ENCODE measurements at regions not wholly inside any gene's neighbourhood (a gene's known extent, or its start where the extent isn't known, plus 50 kb on each side); places are given as distances from the start of the nearest gene placed in this dataset.
A peak's percentile ranks its signal among the peaks of the same experiment; 100 is the strongest.

DNA sequence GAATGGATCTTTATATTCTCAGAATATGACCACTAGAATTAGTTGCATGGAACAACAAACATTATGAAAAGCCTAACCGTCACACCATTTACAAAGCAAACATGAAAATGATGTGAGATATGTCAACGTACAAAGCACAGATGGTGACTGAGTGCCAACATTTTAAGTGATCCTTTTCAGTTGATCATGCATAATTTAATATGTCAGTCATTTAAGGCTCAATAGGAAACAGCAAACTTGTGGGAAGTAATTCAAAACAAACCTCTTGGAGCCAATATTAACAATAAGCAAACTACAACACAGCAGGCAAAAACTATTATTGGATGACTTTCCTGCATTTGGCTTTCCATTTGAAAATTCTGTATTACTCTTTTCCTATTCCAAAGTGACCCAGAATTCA is 277.6 kb downstream of the SLITRK6 start:
- DNase-seq (ENCODE audit: insufficient read length, low spot score) (no peak), FAIRE-seq (peak; percentile 16)
- TF ChIP-seq, protein P1, sequence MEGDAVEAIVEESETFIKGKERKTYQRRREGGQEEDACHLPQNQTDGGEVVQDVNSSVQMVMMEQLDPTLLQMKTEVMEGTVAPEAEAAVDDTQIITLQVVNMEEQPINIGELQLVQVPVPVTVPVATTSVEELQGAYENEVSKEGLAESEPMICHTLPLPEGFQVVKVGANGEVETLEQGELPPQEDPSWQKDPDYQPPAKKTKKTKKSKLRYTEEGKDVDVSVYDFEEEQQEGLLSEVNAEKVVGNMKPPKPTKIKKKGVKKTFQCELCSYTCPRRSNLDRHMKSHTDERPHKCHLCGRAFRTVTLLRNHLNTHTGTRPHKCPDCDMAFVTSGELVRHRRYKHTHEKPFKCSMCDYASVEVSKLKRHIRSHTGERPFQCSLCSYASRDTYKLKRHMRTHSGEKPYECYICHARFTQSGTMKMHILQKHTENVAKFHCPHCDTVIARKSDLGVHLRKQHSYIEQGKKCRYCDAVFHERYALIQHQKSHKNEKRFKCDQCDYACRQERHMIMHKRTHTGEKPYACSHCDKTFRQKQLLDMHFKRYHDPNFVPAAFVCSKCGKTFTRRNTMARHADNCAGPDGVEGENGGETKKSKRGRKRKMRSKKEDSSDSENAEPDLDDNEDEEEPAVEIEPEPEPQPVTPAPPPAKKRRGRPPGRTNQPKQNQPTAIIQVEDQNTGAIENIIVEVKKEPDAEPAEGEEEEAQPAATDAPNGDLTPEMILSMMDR (IDR thresholded peaks at IDR 0.05; ENCODE audit: insufficient read depth, missing control alignments) = no peak

DNA sequence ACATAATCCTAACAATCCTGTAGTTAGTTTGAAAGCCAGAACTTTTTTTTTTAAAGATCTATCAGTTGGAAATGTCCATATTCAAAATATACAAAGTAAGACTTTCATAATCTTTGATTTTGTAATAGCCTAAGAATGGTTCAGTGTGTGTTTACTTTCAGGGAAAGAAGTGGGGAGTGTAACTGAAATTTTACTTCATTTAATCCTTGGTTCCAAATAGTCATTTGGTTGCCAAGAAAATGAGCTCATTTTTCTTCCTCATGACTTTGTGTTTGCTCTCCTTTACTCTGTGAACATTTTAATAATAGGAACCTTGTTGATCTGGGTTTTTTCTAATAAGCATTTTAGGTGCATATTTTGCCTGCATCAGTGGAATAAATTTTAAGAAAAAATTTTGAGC is 278.8 kb downstream of the SLITRK6 start:
- TF ChIP-seq, protein P1 (IDR thresholded peaks at IDR 0.05; ENCODE audit: insufficient read depth, missing control alignments) = no peak
- no peak for FAIRE-seq

DNA sequence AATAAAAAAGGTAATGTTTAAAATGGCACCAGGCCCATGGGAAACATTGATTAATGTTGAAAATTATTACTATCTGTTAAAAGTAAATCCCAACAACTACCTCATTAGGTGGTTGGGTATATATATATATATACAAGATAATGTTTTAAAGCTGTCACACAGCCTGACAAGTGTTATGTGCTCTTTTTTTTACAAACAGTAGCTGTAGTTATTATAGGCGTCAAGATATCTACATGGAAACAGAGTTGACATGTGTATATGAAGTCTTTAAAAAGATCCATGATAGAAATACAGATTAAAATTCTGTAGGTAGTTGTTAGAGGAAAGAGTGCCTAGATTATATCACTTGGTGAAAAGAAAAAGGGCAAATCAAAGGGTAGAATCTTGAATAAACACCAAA is 279.9 kb downstream of the SLITRK6 start:
- DNase-seq (ENCODE audit: insufficient read length, low spot score) (no peak), FAIRE-seq (no peak)
- TF ChIP-seq, protein P1 (IDR thresholded peaks at IDR 0.05; ENCODE audit: insufficient read depth, missing control alignments) = no peak

More for the DNA sequence above, 278.8 kb downstream of the SLITRK6 start:
- no peak for DNase-seq (ENCODE audit: insufficient read length, low spot score)

DNA sequence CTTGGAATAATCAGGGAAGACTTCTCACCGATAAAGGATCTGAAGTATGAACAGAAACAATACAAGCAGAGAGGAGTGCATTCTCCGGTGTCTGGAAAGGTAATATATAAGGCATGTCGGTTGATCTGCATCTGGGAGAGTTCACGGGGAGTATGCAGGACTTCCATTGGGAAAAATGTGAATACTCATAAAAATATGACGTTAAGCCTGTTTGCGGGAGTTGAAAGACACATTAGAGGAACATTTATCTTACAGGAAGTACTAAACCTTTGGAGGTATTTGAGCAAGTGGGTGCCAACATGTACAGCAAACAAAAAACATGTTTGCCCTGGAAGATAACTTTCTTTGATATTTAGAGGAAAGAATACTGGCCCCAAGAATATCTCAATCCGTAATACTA is 286.8 kb downstream of the SLITRK6 start:
- TF ChIP-seq, protein P1 (IDR thresholded peaks at IDR 0.05; ENCODE audit: insufficient read depth, missing control alignments) = no peak
- DNase-seq (ENCODE audit: insufficient read length, low spot score) (no peak), FAIRE-seq (no peak)

DNA sequence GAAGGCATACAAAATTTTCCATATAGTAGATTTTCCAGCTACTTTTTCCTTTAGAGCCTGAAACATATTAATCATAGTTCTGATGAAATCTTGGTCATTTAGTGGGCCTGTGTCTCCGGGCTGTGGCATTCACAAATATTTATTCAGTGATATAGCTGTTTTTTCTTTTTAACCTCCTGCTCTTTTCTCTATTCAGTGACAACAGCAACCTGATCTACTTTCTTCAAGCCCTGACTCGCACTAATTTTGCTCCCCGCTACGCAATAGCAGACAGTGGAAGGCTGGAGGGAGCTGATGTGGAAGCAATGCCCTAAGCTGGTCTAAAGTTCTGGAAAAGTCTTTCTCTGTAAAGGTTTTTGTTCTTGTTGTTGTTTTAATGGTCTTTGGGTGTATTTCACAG is 289.7 kb downstream of the SLITRK6 start:
- TF ChIP-seq, protein P1 (IDR thresholded peaks at IDR 0.05; ENCODE audit: insufficient read depth, missing control alignments) = no peak
- no peak for FAIRE-seq
- DNase-seq (ENCODE audit: insufficient read length, low spot score) = no peak

DNA sequence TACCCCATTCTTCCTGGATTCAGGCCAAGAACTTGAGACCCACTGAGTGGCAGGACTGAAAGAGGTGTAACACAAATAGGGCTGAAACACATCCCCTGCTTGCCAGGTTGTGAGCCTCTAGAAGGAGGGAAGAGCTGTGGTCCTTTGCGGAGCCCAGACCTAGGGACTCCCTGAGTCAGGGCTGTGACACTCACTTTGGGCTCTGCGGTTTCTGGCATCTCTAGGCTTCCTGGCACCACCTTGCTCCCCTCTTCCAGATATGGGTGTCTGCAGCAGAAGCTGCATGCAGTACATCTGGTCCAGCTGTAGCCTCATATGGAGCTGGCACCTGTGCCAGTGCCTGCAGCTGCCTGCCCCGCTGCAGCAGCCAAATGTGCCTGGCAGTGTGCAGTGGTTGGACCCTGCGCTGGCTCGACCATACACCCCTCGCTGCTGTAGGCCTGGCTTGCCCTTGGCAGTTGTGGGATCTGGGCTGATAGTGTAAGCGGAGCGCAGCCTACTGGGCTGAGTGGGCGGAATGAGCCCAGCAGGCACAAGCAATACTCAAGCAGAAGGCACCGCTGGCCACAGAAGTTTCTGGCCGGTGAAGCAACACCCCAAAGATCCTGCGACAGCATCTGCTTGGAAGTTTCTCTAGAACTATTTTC is 290.4 kb downstream of the SLITRK6 start:
- TF ChIP-seq, protein P1 (IDR thresholded peaks at IDR 0.05; ENCODE audit: insufficient read depth, missing control alignments) = no peak
- FAIRE-seq = no peak
- DNase-seq (ENCODE audit: insufficient read length, low spot score) = no peak

DNA sequence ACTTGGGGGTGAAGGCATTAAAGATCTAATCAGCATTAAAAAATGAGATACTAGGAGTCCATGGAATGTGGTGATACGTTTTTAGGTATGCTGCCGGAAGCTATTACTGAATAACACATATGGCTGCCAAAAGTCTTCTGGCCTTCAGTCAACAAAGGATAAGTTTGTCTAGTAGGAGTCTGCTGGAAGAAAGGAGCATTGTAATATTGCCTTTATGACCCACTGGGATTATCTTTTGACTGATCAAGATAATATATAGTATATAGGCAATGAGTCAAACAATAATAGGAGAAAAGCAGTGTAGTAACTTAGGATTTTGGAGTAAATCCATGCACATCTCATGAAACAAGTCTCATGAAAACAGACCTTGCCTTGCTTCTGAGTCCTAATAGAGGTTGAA is 295.4 kb downstream of the SLITRK6 start:
- TF ChIP-seq, protein P1 (IDR thresholded peaks at IDR 0.05; ENCODE audit: insufficient read depth, missing control alignments) = no peak
- no peak for FAIRE-seq
- DNase-seq (ENCODE audit: insufficient read length, low spot score) = no peak
